ENCODE measurements at regions not wholly inside any gene's neighbourhood (a gene's known extent, or its start where the extent isn't known, plus 50 kb on each side); places are given as distances from the start of the nearest gene placed in this dataset.

DNA sequence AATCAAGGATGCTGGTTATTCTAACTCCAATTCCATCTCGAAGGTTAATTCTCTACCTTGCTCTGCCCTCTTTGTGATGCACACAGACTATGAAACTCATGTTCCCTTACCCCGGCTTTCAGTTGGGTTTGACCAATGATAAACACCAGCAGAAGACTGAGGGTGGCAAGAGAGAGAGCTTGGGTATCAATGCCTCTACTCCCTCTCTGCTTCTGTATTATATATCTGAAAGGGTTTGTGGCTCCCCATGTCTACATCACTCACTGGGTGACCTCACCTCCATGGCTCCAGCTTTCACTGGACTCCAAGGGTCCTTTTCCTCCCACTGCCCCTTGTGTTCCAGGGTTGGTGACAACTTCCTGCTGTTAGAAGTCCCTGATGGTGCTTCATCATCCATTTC lies 659.0 kb upstream of the TBX3 start:
- TF ChIP-seq, protein P1, sequence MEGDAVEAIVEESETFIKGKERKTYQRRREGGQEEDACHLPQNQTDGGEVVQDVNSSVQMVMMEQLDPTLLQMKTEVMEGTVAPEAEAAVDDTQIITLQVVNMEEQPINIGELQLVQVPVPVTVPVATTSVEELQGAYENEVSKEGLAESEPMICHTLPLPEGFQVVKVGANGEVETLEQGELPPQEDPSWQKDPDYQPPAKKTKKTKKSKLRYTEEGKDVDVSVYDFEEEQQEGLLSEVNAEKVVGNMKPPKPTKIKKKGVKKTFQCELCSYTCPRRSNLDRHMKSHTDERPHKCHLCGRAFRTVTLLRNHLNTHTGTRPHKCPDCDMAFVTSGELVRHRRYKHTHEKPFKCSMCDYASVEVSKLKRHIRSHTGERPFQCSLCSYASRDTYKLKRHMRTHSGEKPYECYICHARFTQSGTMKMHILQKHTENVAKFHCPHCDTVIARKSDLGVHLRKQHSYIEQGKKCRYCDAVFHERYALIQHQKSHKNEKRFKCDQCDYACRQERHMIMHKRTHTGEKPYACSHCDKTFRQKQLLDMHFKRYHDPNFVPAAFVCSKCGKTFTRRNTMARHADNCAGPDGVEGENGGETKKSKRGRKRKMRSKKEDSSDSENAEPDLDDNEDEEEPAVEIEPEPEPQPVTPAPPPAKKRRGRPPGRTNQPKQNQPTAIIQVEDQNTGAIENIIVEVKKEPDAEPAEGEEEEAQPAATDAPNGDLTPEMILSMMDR (conservative IDR thresholded peaks at IDR 0.05): no peak
- no peak for TF ChIP-seq ZFX (IDR thresholded peaks at IDR 0.05)

Measured in C4-2B (cell line).